ENCODE measurements at regions not wholly inside any gene's neighbourhood (a gene's known extent, or its start where the extent isn't known, plus 50 kb on each side); places are given as distances from the start of the nearest gene placed in this dataset.

DNA sequence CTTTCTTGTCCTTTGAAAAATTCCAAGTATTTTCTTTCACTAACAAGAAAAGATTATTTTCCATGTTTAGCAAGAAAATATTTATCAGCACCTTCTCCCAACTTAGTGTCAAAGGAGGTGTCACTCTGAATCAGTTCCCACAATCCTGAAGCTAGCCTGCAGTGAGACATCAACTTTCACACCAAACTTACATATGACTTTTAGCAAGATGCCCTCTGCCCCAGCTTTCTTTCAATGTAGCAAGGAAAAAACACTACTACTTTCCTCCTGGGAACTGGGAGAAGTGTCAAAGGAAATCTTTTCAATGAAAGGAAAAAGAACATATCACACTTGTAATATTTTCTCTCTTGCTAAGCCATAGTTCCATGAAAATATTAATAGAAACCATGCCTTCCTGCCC lies 50.9 kb upstream of the PALMD start:
- H3K4me3 ChIP-seq = no peak overlapping the region
- no peaks in the 10 kb centered on the region for H3K4me1 ChIP-seq
- H3K27me3 ChIP-seq (ENCODE audit: low read depth) = no peaks in the 10 kb centered on the region
- in situ Hi-C loops (cut with MboI; ENCODE audit: low sequenced_read_pairs) = no loop called here
- no peaks in the 10 kb centered on the region for H3K36me3 ChIP-seq (replicated peaks)
- no peaks in the 10 kb centered on the region for H3K9me3 ChIP-seq
- no peak for DNase-seq (ENCODE audit: low spot score in 2 of 2)

DNA sequence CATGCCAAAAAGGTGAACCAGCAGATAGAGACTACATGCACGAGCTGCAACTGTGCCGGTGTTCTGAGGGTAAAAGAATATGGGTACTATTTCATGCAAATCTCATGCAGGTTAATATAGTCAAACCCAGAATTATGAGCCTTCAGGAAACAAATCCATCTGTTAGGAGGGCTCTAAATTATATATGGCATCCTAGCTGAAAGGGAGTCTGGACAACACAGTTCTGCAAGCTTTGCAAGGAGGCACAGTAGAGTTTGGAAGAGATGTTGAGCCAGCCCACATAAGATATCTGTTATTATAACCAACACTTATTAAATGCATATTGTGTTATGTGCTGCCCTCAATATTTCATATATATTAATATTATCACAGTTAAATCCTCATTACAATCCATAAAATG lies 50.5 kb upstream of the PALMD start:
- no peak overlapping the region for H3K4me3 ChIP-seq
- no peaks in the 10 kb centered on the region for H3K27me3 ChIP-seq (ENCODE audit: low read depth)
- no peaks in the 10 kb centered on the region for H3K36me3 ChIP-seq (replicated peaks)
- in situ Hi-C loops (cut with MboI; ENCODE audit: low sequenced_read_pairs) = no loop called here
- DNase-seq (ENCODE audit: low spot score in 2 of 2) = no peak
- no peaks in the 10 kb centered on the region for H3K4me1 ChIP-seq
- no peaks in the 10 kb centered on the region for H3K9me3 ChIP-seq

All from HAP-1 (cell line).